Liver (tissue), 8 donors: ENCODE measurements at regions not wholly inside any gene's neighbourhood (a gene's known extent, or its start where the extent isn't known, plus 50 kb on each side); places are given as distances from the start of the nearest gene placed in this dataset.

Experiments
- DNase-seq: peaks from one replicate; pipeline ENCODE4 v3.0.0-alpha.2; 2017; ENCODE audit warnings: low spot score
- H3K27ac ChIP-seq, 2 donors: one replicate each; pipeline ENCODE4 v1.7.0; 2013; ENCODE audit warnings: inconsistent platforms in 2 of 2, low read length in 2 of 2, control low read depth in 1 of 2, low read depth in 1 of 2, mild to moderate bottlenecking in 1 of 2
- H3K27me3 ChIP-seq, 4 donors: one replicate each; pipeline versions ENCODE4 v1.6.1 to v1.7.0; 2013; ENCODE audit warnings: low read length in 3 of 4, inconsistent platforms in 1 of 4, mild to moderate bottlenecking in 1 of 4, moderate library complexity in 1 of 4; ENCODE audit not compliant: control insufficient read depth in 4 of 4, insufficient read depth in 4 of 4
- H3K36me3 ChIP-seq, 4 donors: one replicate each; pipeline versions ENCODE4 v1.6.1 to v1.7.0; 2013; ENCODE audit warnings: low read length in 3 of 4, mild to moderate bottlenecking in 3 of 4, low read depth in 1 of 4, moderate library complexity in 1 of 4; ENCODE audit not compliant: control insufficient read depth in 4 of 4, insufficient read depth in 3 of 4
- H3K4me1 ChIP-seq, 4 donors: one replicate each; pipeline versions ENCODE4 v1.6.1 to v1.7.0; 2013; ENCODE audit warnings: low read length in 3 of 4, mild to moderate bottlenecking in 3 of 4, moderate library complexity in 1 of 4; ENCODE audit not compliant: control insufficient read depth in 4 of 4, insufficient read depth in 4 of 4
- H3K4me3 ChIP-seq, 3 donors: one replicate each; pipeline versions ENCODE4 v1.6.1 to v1.7.0; 2013; ENCODE audit warnings: low read length in 3 of 3, control low read depth in 1 of 3, low read depth in 1 of 3, mild to moderate bottlenecking in 1 of 3
- H3K9ac ChIP-seq, 2 donors: one replicate each; pipeline ENCODE4 v1.7.0; 2013; ENCODE audit warnings: low read length in 2 of 2, mild to moderate bottlenecking in 2 of 2, moderate library complexity in 2 of 2, control low read depth in 1 of 2, low read depth in 1 of 2
- H3K9me3 ChIP-seq, 4 donors: one replicate each; pipeline versions ENCODE4 v1.6.1 to v1.7.0; 2013; ENCODE audit warnings: low read length in 3 of 4; ENCODE audit not compliant: control insufficient read depth in 4 of 4
- ATF3 ChIP-seq: IDR thresholded peaks from 2 replicates; pipeline ENCODE4 v1.6.1; 2016; ENCODE audit warnings: antibody characterized with exemption
- CTCF ChIP-seq: fragments of 150-350 bp; IDR thresholded peaks from 2 replicates; pipeline ENCODE4 v1.5.1; 2017; ENCODE audit warnings: improper control_type of control experiment, low read depth, low read length; ENCODE audit not compliant: missing input control
- EGR1 ChIP-seq, 2 donors: IDR thresholded peaks; 2 replicates each; pipeline ENCODE4 v1.6.1; 2016 to 2018; ENCODE audit warnings: antibody characterized with exemption in 2 of 2, low read depth in 2 of 2
- FOXA1 ChIP-seq: IDR thresholded peaks from 2 replicates; pipeline ENCODE4 v1.6.1; 2016; ENCODE audit warnings: antibody characterized with exemption
- FOXA2 ChIP-seq: IDR thresholded peaks from 2 replicates; pipeline ENCODE4 v1.6.1; 2016; ENCODE audit warnings: antibody characterized with exemption
- GABPA ChIP-seq, 2 donors: IDR thresholded peaks in 1 of 2; conservative IDR thresholded peaks in 1 of 2; 2 replicates each; pipeline ENCODE4 v1.6.1; 2016; ENCODE audit warnings: antibody characterized with exemption in 2 of 2, mild to moderate bottlenecking in 1 of 2, moderate library complexity in 1 of 2
- HNF4A ChIP-seq, 2 donors: conservative IDR thresholded peaks; 2 replicates each; pipeline ENCODE4 v1.6.1; 2016; ENCODE audit warnings: antibody characterized with exemption in 2 of 2, mild to moderate bottlenecking in 2 of 2
- JUND ChIP-seq, 2 donors: IDR thresholded peaks; 2 replicates each; pipeline ENCODE4 v1.6.1; 2016; ENCODE audit warnings: antibody characterized with exemption in 2 of 2
- NR2F2 ChIP-seq: IDR thresholded peaks from 2 replicates; pipeline ENCODE4 v1.6.1; 2016; ENCODE audit warnings: antibody characterized with exemption
- RAD21 ChIP-seq, 2 donors: IDR thresholded peaks; 2 replicates each; pipeline ENCODE4 v1.6.1; 2016; ENCODE audit warnings: antibody characterized with exemption in 2 of 2, mild to moderate bottlenecking in 2 of 2
- RXRA ChIP-seq, 2 donors: IDR thresholded peaks; 2 replicates each; pipeline ENCODE4 v1.6.1; 2017 to 2018; ENCODE audit warnings: antibody characterized with exemption in 2 of 2, mild to moderate bottlenecking in 1 of 2
- SP1 ChIP-seq: IDR thresholded peaks from 2 replicates; pipeline ENCODE4 v1.6.1; 2018; ENCODE audit warnings: antibody characterized with exemption, mild to moderate bottlenecking
- TAF1 ChIP-seq: conservative IDR thresholded peaks from 2 replicates; pipeline ENCODE4 v1.6.1; 2016; ENCODE audit warnings: antibody characterized with exemption, mild to moderate bottlenecking
- YY1 ChIP-seq: IDR thresholded peaks from 2 replicates; pipeline ENCODE4 v1.6.1; 2016; ENCODE audit warnings: antibody characterized with exemption, mild to moderate bottlenecking
- ZBTB33 ChIP-seq: IDR thresholded peaks from 2 replicates; pipeline ENCODE4 v1.6.1; 2016; ENCODE audit warnings: antibody characterized with exemption
- WGBS: extraction: QIAGEN DNeasy Blood & Tissue Kit; methylation state at CpG from one replicate; pipeline ENCODE4 v1.1.7; 2013; 5-methylcytosine and 5-hydroxymethylcytosine counted together
- TF ChIP-seq, protein P1 (sequence below): IDR thresholded peaks from 2 replicates; pipeline ENCODE4 v1.6.1; 2016; ENCODE audit warnings: antibody characterized with exemption, mild to moderate bottlenecking
- TF ChIP-seq, protein P2 (sequence below): IDR thresholded peaks from 2 replicates; pipeline ENCODE4 v1.6.1; 2016; ENCODE audit warnings: antibody characterized with exemption
- donor health status: healthy.
- donor health status: healthy.
- donor health status: healthy.
- donor health status: healthy.
- donor health status: healthy.

DNA sequence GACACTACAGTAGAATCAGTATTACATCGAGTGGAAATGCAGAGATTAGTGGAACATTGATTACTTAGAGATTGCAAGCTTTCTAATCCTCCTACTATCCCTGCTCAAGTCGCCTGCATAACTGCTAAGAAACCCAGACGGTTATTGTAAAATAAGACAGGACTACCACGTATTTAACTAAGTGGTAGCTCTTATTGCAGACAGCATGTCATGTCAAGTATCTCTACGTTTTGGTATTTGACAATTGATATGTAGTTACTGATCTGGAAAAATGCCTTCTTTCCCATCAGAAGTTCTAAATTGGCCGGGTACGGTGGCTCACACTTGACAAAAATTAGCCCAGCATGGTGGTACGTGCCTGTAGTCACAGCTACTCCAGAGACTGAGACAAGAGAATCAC lies 404.1 kb downstream of the CBLN2 start:
- Histone ChIP-seq H3K36me3 (no peaks in the 10 kb centered on the region), H3K9me3 (no peaks in the 10 kb centered on the region), H3K27me3 (no peaks in the 10 kb centered on the region), H3K27ac (no peak overlapping the region), H3K4me3 (no peak overlapping the region), H3K4me1 (no peaks in the 10 kb centered on the region), H3K9ac (no peak overlapping the region)
- TF ChIP-seq JUND (IDR thresholded peaks at IDR 0.05) (no peak), ZBTB33 (no peak), NR2F2 (no peak), RAD21 (IDR thresholded peaks at IDR 0.05) (no peak), RXRA (IDR thresholded peaks at IDR 0.05) (no peak), GABPA (IDR thresholded peaks at IDR 0.05 in 1 of 2, conservative IDR thresholded peaks at IDR 0.05 in 1 of 2) (no peak)
- TF ChIP-seq, protein P1, sequence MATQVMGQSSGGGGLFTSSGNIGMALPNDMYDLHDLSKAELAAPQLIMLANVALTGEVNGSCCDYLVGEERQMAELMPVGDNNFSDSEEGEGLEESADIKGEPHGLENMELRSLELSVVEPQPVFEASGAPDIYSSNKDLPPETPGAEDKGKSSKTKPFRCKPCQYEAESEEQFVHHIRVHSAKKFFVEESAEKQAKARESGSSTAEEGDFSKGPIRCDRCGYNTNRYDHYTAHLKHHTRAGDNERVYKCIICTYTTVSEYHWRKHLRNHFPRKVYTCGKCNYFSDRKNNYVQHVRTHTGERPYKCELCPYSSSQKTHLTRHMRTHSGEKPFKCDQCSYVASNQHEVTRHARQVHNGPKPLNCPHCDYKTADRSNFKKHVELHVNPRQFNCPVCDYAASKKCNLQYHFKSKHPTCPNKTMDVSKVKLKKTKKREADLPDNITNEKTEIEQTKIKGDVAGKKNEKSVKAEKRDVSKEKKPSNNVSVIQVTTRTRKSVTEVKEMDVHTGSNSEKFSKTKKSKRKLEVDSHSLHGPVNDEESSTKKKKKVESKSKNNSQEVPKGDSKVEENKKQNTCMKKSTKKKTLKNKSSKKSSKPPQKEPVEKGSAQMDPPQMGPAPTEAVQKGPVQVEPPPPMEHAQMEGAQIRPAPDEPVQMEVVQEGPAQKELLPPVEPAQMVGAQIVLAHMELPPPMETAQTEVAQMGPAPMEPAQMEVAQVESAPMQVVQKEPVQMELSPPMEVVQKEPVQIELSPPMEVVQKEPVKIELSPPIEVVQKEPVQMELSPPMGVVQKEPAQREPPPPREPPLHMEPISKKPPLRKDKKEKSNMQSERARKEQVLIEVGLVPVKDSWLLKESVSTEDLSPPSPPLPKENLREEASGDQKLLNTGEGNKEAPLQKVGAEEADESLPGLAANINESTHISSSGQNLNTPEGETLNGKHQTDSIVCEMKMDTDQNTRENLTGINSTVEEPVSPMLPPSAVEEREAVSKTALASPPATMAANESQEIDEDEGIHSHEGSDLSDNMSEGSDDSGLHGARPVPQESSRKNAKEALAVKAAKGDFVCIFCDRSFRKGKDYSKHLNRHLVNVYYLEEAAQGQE = no peak
- TF ChIP-seq, protein P2, sequence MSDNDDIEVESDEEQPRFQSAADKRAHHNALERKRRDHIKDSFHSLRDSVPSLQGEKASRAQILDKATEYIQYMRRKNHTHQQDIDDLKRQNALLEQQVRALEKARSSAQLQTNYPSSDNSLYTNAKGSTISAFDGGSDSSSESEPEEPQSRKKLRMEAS = no peak
- DNase-seq = no peak
- WGBS = 77% methylated on average over 8 of the region's 8 CpGs

GRCh38 chr18:72128649-72129048 lies 415.5 kb downstream of the CBLN2 start:
- no peak for DNase-seq
- H3K9me3 ChIP-seq = no peaks in the 10 kb centered on the region
- 38% methylated on average over 1 of the region's 1 CpG for WGBS
- no peak for TF ChIP-seq RXRA (IDR thresholded peaks at IDR 0.05)
- TF ChIP-seq FOXA1 = no peak
- no peak for TF ChIP-seq CTCF
- no peak for TF ChIP-seq ATF3
- TF ChIP-seq NR2F2 = no peak
- no peak for TF ChIP-seq JUND (IDR thresholded peaks at IDR 0.05)
- no peak for TF ChIP-seq GABPA (IDR thresholded peaks at IDR 0.05 in 1 of 2, conservative IDR thresholded peaks at IDR 0.05 in 1 of 2)
- no peak for TF ChIP-seq EGR1 (IDR thresholded peaks at IDR 0.05; ENCODE audit: low read depth in 2 of 2)
- TF ChIP-seq YY1 = no peak
- no peak for TF ChIP-seq SP1
- no peak for TF ChIP-seq TAF1
- TF ChIP-seq, protein P2 = no peak
- TF ChIP-seq FOXA2 = no peak
- no peak for TF ChIP-seq HNF4A (conservative IDR thresholded peaks at IDR 0.05)
- no peak for TF ChIP-seq ZBTB33
- no peaks in the 10 kb centered on the region for H3K36me3 ChIP-seq
- H3K4me1 ChIP-seq = no peaks in the 10 kb centered on the region
- H3K9ac ChIP-seq = no peak overlapping the region
- no peaks in the 10 kb centered on the region for H3K27me3 ChIP-seq
- no peak overlapping the region for H3K27ac ChIP-seq
- H3K4me3 ChIP-seq = no peak overlapping the region
